IPS DF 19.7 (cell line): ENCODE measurements at regions not wholly inside any gene's neighbourhood (a gene's known extent, or its start where the extent isn't known, plus 50 kb on each side); places are given as distances from the start of the nearest gene placed in this dataset.

Source experiments
- DNase-seq: peaks from one replicate; pipeline ENCODE4 v3.0.0-alpha.2; 2013; ENCODE audit warnings: low read depth, low spot score

GRCh38 chr15:79186616-79187015 is 95.9 kb upstream of the ANKRD34C start:
- no peak for DNase-seq

GRCh38 chr15:79185199-79185598 is 94.6 kb upstream of the RASGRF1 start:
- DNase-seq: no peak

- DNase-seq: no peak
Measured at GRCh38 chr15:79184465-79184892, 93.9 kb upstream of the RASGRF1 start.

- no peak for DNase-seq
Measured at GRCh38 chr15:79180318-79180717, 89.7 kb upstream of the RASGRF1 start.

- no peak for DNase-seq
Measured at GRCh38 chr15:79179597-79179996, 89.0 kb upstream of the RASGRF1 start.

- no peak for DNase-seq
Measured at GRCh38 chr15:79179108-79179561, 88.6 kb upstream of the RASGRF1 start.

- no peak for DNase-seq
Measured at GRCh38 chr15:79178594-79178993, 88.0 kb upstream of the RASGRF1 start.

GRCh38 chr15:79176151-79176550 is 85.6 kb upstream of the RASGRF1 start:
- DNase-seq: no peak

- no peak for DNase-seq
Measured at GRCh38 chr15:79172801-79173460, 82.4 kb upstream of the RASGRF1 start.

- no peak for DNase-seq
Measured at GRCh38 chr15:79172032-79172481, 81.5 kb upstream of the RASGRF1 start.

- DNase-seq: no peak
Measured at GRCh38 chr15:79171320-79172031, 80.9 kb upstream of the RASGRF1 start.

GRCh38 chr15:79170256-79170664 is 79.7 kb upstream of the RASGRF1 start:
- no peak for DNase-seq

- DNase-seq: no peak
Measured at GRCh38 chr15:79169526-79170133, 79.0 kb upstream of the RASGRF1 start.

- DNase-seq: peak; percentile 54
Measured at GRCh38 chr15:79168922-79169456, 78.4 kb upstream of the RASGRF1 start.

GRCh38 chr15:79167776-79168175 is 77.2 kb upstream of the RASGRF1 start:
- no peak for DNase-seq

- DNase-seq: no peak
Measured at GRCh38 chr15:79166311-79166955, 75.9 kb upstream of the RASGRF1 start.

- no peak for DNase-seq
Measured at GRCh38 chr15:79164465-79164864, 73.9 kb upstream of the RASGRF1 start.

- no peak for DNase-seq
Measured at GRCh38 chr15:79164043-79164442, 73.5 kb upstream of the RASGRF1 start.

GRCh38 chr15:79163395-79163794 is 72.8 kb upstream of the RASGRF1 start:
- DNase-seq: no peak

GRCh38 chr15:79161837-79162508 is 71.4 kb upstream of the RASGRF1 start:
- DNase-seq: no peak

- DNase-seq: no peak
Measured at GRCh38 chr15:79160211-79160610, 69.6 kb upstream of the RASGRF1 start.
